ENCODE measurements at regions not wholly inside any gene's neighbourhood (a gene's known extent, or its start where the extent isn't known, plus 50 kb on each side); places are given as distances from the start of the nearest gene placed in this dataset.

DNA sequence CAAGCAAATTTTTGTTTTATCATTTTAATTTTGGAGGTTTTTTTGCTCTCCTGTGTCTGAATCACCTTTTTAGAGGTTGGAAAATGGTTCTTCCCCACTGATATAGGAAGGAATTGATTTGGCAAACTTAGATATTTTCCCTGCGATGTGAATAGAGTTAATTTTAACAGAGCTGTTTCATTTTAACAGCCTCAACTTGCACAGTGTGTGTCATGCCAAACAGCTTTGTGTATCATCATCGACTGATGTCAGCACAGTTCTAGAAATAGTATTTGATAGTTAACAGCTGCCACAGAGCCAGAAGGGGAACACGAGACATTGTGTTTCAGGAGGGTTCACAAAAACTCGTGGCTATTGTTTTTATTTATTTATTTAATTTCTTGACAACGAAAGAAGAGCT, 243.1 kb upstream of the FOXN3 start:
- DNase-seq, result no peak

DNA sequence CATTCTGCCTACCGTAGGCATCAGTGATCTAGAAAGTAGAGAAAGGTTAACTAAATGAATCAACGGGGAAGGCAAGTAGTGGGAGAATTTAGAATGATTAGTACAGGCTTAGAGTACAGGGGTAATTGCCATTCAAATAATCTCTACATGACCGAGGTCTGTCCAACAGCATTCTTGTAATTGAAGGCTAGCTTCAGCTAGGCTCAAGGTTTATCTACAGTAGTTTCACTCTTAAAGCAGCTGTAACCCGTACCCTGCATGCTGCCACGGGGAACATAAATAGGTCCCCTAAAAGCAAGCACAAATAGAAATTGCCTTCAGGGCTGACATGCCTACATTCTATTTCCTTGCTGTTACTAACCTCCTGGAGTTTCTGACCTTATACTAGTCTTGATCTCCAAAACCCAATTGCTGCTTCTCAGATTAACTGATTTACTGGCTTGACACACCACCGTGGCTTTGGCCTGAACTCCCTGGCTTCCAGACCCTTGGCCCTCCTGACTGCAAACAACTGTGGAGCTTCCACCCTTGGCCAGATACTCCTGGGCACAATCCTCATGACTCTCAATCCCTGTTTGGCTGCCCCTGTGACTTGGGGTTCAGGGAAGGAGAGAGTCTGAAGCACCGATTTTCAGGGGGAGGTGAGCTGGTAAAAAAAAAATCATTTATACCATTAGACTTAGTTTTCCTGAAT, 242.1 kb upstream of the FOXN3 start:
- DNase-seq, result no peak

DNA sequence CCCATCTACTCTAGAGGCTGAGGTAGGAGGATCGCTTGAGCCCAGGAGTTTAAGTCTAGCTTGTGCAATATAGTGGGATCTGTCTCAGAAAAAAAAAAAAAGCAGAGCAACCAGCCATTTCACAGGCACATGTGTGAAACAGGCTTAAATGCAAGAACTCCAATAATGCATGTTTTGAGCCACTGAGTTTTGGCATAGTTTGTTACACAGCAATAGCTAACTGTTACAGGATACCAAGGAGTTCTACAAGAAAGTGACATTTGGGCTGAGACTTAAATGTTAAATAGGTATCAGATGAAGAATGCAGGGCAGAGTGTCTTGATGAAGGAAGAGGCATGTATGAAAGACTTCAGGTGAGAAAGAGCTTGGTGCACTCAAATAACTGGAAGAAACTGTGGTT, 240.0 kb upstream of the FOXN3 start:
- no peak for DNase-seq

DNA sequence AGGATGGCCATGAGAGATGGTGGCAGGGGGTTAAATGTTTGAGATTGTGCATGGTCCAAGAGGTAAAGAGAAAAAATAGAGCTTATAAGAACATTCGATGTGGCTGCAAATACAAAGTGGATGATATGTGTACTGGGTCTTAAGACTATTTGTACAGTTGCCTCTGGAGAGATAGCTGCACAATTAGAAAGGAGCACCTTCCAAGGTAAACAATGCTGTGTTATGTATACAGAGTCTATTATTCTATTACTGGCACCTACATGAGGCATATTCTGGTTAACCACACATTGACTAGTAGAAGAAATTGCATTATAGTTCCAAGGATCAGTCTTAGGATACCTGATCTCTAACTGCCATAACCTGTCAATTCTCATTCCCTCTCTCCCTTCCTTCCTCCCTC, 238.0 kb upstream of the FOXN3 start:
- peak; percentile 72 for DNase-seq

DNA sequence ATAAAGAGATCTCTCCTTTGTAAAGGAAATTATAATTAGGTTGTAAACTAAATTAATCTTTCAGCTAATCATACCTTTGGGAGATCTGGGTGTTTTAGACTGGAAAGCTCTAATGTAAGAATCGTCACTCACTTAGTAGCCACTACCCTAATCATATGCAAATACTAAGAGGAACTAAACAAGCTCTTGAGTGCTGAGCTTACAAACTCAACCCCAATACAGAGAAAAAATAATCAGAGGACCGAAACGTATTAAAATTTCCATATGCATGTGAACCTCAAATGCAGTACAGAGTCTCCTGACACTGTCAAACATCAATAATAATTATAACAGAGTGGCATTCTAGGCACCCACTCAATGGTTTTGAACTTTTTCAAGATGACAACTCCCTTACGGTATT, 235.3 kb upstream of the FOXN3 start:
- no peak for DNase-seq

DNA sequence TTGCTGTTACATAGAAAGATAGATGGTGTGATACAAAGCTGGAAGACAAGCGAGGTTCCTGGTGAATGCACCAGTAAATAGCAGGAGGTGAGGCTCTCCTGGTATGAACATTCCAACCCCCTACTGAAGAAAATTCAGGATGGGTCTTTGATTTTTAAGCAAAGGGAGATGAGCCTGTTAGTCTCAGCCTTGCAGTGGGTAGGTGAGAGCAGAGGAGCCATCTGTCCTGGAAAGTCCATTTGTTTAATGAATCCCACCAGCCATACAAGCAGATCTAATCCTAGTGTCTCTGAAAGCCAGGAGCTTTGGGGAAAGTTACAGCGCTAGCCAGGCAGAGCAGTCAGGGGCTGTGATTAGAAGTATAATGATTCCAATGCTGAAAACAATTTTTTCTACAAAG, 234.8 kb upstream of the FOXN3 start:
- DNase-seq, result no peak

DNA sequence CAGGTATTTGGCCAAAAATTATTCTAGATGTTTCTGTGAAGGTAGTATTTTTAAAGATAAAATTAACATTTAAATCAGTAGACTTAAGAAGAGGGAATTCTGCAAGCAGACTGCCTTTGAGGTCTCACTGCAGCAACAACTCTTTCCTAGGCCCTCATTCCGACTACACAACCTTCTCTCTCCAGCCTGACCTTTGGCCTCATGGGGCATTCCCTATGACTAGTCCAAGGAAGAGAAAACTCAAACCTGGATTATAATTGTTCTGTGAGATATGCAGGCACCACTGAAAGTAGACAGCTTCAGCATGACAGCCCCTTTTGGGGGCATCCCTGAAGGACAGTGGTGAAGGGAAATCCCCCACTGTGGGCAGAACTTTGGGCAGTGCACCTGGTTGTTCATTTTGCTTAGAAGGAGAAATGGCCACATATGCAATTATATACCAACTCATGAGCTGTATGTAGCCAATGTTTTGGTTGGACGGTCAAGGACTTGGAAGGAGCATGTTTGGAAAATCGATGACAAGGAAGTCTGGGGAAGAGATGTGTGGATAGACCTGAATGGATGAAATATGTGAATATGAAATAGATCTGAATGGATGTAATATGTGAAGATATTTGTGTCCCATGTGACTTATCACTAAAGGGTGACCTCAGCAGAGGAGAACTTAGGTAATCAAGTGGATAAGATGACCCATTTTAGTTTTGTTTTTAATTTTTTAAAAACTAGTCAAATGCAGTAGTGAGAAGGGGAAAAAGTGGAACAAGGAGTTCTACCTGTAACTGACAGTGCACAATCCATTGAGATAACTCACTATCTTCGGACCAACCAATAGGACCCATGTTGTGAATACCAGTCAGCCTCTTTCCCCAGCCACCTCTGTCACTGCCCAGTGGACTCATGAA, 233.3 kb upstream of the FOXN3 start:
- DNase-seq, result no peak

DNA sequence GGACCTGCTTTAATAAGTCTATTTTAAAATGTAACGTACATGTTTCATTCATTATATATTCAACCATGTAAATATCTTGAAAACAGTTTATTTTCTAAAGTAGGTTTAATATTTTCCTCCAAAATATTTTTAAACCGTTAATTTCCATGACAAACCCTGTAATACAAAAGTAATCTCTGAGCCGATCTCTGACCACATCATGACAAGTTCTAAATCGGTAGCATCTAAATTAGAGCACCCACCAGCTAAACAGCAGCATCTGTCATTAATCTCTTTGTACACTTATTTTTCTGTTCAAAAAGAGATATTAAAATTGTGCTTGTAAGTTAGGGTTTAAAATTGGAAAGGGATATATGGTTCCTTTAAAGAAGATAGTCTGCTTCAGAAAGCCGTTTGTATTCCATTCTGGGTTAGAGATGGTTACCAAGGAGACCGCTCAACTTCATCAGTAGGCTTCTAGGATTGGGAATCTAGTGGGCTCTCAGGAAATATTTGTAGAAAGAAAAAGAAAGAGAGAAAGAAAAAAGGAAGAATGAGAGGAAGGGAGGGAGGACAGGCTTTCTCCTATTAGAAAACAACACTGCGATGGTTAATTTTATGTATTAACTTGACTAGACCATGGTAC, 232.5 kb upstream of the FOXN3 start:
- DNase-seq, result no peak

DNA sequence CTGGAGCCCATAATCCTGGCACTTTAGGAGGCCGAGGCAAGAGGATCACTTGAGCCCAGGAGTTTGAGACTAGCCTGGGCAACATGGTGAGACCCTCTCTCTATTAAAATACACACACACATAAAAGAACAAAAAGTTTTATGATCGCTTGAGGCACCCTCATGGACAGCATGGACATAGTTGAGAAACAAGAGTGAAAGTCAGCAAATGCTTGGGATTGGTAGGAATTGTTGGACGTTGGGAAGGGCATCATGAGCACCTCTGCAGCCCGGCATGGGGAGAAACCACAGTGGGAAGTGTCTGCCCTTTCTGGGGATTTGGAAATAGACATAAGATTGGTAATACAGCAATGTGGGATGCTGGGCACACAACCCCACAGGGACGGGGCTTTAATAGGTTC, 231.9 kb upstream of the FOXN3 start:
- no peak for DNase-seq

DNA sequence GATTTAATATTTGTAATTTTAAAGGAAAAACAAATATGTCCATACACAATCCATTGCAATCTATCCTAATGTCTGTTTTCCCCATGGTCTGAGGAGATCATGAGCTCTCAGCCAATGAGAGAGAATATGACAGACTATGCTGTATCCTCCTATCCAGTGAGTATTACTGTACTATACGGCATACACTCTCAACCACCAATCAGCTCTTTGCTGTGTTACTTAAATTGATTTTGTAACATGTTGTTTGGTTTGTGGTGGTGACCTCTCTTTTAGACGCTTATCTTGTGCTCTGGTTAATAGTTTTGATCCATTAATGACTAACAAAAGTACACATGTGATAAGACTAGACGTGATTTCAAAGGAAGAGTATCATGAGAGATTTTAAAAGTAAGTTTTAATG, 231.5 kb upstream of the FOXN3 start:
- DNase-seq, result no peak

DNA sequence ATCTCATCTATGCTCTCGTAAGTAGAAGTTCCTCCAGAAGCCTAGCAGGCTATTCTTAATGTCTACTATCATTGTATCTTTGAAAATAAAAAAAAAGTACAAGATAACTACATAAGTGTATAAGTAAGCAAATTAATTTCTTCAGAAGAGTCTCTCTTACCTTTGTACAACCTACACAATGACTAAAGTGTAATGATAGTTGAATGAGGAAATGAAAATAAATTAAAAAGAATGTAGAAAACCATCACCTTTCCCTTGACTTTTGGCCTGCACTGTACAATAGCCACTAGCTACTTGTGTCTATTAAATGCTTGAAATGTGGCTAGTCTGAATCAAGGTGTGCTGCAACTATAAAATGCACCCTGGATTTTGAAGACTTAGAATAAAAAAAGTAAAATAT, 229.9 kb upstream of the FOXN3 start:
- no peak for DNase-seq

DNA sequence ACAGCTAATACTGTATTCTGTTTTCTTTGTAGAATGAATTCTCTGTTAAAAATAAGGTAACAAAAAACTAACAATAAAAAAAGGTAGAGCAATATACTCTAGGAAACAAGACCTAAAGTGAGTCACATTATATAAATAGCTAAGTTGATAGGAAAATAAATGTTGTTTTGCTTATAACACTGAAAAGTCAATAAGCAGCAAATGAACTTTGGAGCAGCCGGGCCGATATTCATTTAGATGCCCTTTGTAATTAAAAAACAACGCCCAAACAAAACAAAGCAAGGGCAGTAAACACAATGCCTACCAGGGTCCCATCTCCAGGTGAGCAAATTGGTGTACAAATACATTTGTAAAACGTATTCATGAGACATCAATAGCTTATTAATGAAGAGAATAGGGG, 227.6 kb upstream of the FOXN3 start:
- DNase-seq, result no peak

DNA sequence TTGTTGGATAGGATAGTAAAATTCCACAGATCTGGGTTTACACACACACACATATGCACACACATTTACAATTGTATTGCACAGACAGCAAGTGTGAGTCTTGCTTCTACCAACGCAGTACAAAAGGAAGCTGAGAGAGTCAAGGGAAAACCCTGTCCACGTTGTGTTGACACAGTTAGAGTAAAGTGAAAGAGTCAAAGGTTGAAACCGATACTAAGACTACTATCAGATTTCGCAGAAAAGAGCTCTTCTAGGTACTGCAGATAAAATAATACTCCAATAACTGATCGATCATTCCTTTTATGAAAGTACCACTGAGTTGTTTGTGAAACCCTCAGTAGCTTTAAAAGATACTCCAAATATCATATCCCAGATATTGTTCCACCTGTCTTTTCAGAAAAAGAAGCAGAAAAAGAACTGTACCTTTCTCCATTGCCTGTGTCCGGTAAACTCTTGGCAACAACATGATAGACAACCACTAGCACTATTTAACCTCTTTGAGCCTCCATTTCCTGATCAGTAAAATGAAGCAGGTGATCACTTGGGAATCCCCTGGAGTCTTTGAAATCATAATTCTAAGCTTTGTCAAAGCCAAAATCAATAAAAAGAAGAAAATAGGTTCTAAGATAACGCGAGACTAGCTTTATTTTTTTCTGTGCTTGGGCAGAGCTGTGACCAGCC, 224.6 kb upstream of the FOXN3 start:
- no peak for DNase-seq

DNA sequence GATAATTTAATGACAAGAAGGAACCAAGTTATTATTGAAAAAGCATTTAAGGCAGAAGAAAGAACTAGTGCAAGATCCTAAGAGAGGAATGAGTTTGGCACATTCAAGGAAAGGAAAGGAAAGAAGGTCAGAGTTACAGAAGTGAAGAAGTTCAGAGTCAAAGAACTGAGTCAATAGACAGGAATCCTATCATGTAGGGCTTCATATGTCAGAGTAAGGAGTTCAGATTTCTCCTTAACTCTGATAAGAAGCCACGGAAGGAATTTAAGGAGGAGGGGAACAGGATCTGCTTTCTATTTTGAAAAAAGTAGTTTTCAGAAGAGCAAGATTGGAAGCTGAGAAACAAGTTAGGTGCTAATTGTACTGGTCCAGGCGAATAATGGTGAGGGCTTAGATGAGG, 223.1 kb upstream of the FOXN3 start:
- DNase-seq, result no peak

DNA sequence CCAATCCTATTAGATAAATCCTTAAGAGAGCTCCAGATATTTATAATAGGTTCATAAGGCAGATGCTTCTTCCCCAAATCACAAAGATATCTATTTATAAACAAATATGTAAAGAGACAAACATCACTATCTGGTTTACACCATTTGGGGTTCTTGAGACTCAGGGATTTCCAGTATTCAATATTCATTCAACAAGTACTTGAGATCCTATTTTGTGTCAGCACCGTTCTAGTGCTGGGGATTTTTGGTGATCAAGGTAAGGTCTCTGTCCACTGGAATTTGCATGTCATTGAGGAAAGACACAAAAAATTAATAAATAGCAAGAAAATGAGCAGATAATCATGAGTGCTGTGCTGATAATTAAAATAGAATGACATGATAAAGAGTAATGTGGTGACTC, 222.7 kb upstream of the FOXN3 start:
- no peak for DNase-seq

DNA sequence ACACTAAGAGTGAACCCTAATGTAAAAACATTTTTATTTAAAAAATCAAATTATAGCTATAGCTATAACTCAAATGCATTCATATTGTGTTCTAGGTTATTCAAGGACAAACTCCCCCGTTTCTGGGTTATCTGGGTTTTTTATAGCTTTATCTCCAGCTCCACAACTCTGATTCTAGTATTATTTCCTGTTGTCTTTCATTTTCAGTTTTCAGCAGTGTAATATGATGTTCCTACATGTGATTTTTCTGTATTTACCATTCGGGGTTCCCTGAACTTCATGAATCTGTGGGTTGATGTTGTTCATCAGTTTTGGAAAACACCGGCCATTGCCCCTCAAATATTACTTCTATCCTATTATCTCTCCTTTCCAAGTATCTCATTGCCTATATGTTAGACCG, 221.9 kb upstream of the FOXN3 start:
- no peak for DNase-seq

DNA sequence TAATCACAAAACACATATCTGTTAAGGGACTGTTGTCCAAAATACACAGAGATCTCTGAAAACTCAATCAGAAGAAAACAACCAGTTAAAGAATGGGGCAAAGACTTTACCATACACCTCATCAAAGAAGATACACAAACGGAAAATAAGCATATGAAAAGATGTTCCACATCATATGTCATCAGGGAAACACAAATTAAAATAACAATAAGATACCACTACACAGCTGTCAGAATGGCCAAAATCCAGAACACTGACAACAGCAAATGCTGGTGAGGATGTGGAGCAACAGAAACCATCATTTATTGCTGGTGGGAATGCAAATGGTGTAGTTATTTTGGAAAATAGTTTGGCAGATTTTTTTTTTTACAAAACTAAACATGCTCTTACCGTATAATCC, 220.5 kb upstream of the FOXN3 start:
- DNase-seq, result no peak

DNA sequence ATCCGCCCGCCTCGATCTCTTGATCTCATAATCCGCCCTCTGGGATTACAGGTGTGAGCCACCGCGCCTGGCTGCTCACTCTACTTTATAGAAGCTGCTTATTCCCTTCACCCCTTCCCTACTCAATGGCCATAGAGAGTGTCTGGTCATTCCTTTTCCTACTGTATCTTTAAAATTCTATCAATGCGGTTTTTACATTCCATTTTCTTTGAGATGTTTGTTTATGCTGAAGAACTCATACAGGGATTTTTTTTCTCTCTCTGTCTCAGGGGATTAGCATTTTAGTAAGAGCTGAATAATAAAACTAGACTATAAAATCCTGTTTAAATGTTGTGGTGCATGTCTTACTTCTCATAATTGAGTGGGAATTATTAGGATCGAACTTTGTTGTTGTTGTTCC, 218.6 kb upstream of the FOXN3 start:
- no peak for DNase-seq

DNA sequence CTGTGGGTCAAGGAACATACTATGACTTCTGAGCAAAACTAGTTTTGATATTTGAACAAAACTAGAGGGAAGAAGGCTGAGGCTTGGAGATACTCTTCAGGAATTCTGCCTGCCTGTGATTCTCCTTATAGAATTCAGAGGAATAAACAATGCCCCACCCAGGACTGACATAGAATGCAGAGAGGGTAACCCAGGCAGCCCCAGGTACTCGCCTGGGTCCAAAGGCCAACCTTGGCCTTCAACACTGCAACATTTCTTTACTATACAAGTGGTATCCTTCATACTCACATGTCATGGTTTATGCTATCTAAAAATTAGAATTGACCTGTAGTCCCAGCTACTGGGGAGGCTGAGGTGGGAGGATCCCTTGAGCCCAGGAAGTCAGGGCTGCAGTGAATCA, 217.0 kb upstream of the FOXN3 start:
- DNase-seq, result no peak

DNA sequence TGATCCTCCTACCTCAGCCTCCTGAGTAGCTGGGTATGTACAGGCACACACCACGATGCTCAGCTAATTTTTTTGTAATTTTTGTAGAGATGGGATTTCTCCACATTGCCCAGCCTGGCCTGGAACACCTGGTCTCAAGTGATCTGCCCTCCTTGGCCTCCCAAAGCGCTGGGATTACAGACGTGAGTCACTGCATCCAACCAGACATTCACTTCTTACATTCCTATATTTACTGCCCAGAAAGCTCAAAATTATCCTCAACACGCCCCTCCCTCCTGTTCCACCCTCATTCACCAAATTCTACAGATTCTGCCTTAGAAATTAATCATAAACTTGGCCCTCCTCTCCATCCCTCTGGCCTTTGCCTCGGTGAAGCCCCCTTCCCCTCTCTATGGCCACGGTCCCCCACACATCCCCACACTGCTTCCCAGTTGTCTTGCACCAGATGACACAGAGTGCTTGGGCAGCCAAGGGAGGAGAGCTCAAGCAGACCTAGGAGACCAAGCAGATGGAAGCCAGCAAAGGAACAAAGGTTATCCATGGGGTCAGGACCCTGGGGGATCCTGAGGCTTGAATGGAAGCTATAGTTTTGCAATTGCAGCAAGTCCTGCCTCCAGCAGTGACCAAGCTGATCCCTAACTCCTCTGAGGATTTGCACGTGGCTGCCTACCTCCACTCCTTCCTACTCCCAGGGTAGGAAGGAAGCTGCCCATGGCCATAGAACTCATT, 213.2 kb upstream of the FOXN3 start:
- DNase-seq, result no peak

DNA sequence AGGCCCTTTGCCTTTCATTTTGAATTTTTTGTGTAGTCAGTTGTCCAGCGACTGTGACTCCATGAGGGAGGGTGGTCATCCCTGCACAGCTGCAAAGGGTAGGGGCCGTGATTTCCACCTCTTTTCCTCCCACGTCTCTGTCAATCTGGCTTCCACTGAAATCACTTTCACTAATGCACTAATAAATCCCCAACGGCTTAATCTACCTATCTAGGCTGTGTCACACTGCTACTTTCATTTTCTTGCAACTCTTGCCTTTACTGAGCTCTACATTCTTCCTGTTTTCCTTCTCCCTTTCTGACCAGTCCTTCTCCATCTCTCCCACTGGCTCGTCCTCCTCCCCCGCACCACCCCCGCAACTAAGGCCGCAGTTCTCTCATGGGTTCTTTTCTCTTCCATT, 212.3 kb upstream of the FOXN3 start:
- DNase-seq, result no peak

DNA sequence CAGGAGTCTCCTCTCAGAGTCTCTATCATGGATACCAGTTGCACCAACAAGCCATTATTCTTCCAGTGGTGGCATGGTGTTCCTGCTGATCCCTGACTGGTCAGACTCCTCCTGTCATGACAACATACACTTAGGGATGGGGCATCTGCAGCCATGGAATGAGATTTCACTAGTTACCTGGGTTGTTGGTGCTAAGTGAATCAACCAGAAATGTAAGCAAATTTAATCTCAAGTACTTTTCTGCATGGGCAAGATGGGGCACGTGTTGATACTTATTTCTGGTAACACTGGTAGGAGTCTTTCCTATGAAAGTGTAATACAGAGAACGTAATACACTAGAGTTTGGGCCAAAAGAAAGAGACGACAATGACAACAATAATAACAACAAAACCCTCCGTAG, 211.5 kb upstream of the FOXN3 start:
- no peak for DNase-seq

DNA sequence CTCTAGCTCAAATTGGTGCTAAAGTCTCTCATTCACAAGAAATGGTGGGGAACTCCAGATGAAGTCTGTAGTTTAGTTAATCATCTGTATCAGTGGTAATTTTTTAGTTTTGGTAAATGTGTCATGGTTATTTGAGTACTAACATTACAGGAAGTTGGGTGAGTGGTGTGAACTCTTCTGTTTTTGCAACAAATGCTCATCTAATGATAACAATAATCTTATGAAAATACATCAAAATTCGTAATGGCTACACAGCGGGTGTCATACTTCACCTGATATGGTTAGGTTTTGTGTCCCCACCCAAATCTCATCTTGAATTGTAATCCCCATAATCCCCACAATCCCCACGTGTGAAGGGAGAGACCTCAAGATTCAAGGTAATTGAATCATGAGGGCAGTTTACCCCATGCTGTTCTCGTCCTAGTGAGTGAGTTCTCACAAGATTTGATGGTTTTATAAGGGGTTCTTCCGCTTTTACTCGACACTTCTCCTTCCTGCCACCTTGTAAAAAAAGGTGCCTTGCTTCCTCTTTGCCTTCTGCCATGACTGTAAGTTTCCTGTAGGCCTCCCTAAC, 209.3 kb upstream of the FOXN3 start:
- no peak for DNase-seq
